ENCODE measurements at regions not wholly inside any gene's neighbourhood (a gene's known extent, or its start where the extent isn't known, plus 50 kb on each side); places are given as distances from the start of the nearest gene placed in this dataset.

DNA sequence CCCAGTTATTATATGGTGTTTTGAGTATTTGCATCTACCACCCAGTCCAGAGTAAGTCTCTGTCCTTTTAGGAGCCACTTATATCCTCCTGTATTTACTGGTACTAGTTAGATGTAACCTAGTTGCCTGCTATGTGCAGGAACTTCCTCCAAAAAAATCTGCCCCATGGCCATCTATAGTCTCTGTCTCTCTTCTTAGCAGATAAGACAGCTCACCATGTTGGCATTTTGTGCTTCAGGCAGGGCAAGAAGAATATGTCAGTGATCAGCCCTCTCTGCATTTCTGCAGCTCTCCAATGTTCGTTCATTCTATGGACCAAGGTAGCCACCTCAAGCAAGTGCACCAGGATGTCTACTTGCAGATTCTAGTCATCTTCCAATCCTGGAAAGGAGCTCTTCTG, 446.5 kb downstream of the TLE1 start:
- Mint-ChIP-seq H3K4me1 (ENCODE audit: low read depth) (peaks cover 13% of the 10 kb centered on the region), H3K4me3 (ENCODE audit: low read depth) (no peak overlapping the region), H3K27me3 (no peaks in the 10 kb centered on the region), H3K27ac (no peak overlapping the region), H3K36me3 (ENCODE audit: insufficient read depth) (no peaks in the 10 kb centered on the region), H3K9me3 (ENCODE audit: low read depth) (peaks cover 3% of the 10 kb centered on the region)
- DNase-seq (ENCODE audit: low spot score, unreplicated experiment) = no peak
- TF ChIP-seq, protein P1, sequence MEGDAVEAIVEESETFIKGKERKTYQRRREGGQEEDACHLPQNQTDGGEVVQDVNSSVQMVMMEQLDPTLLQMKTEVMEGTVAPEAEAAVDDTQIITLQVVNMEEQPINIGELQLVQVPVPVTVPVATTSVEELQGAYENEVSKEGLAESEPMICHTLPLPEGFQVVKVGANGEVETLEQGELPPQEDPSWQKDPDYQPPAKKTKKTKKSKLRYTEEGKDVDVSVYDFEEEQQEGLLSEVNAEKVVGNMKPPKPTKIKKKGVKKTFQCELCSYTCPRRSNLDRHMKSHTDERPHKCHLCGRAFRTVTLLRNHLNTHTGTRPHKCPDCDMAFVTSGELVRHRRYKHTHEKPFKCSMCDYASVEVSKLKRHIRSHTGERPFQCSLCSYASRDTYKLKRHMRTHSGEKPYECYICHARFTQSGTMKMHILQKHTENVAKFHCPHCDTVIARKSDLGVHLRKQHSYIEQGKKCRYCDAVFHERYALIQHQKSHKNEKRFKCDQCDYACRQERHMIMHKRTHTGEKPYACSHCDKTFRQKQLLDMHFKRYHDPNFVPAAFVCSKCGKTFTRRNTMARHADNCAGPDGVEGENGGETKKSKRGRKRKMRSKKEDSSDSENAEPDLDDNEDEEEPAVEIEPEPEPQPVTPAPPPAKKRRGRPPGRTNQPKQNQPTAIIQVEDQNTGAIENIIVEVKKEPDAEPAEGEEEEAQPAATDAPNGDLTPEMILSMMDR (IDR thresholded peaks at IDR 0.05; ENCODE audit: unreplicated experiment) = no peak

DNA sequence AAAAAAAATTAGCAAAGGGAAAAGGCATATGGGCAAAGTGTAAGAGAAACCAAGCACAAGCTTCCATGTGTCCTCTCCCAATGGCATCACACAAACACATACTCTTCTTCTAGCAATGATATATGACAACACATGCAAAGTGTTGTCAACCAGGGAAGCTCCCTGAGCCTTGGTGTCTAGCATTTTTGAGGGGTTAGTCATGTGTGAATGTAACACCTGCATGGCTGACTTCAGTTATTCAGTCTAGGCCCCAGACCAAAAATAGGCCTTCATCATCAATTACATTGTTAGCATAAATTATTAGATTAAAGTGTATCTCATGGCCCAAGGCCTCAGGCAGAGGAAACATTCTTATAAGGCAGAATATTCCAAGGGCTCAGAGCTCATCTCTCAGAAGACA, 450.0 kb downstream of the TLE1 start:
- Mint-ChIP-seq H3K4me3 (ENCODE audit: low read depth) (no peak overlapping the region), H3K4me1 (ENCODE audit: low read depth) (peaks cover 22% of the 10 kb centered on the region), H3K9me3 (ENCODE audit: low read depth) (peaks cover 3% of the 10 kb centered on the region), H3K27ac (no peak overlapping the region), H3K27me3 (no peaks in the 10 kb centered on the region), H3K36me3 (ENCODE audit: insufficient read depth) (no peaks in the 10 kb centered on the region)
- TF ChIP-seq, protein P1 (IDR thresholded peaks at IDR 0.05; ENCODE audit: unreplicated experiment) = no peak
- no peak for DNase-seq (ENCODE audit: low spot score, unreplicated experiment)

DNA sequence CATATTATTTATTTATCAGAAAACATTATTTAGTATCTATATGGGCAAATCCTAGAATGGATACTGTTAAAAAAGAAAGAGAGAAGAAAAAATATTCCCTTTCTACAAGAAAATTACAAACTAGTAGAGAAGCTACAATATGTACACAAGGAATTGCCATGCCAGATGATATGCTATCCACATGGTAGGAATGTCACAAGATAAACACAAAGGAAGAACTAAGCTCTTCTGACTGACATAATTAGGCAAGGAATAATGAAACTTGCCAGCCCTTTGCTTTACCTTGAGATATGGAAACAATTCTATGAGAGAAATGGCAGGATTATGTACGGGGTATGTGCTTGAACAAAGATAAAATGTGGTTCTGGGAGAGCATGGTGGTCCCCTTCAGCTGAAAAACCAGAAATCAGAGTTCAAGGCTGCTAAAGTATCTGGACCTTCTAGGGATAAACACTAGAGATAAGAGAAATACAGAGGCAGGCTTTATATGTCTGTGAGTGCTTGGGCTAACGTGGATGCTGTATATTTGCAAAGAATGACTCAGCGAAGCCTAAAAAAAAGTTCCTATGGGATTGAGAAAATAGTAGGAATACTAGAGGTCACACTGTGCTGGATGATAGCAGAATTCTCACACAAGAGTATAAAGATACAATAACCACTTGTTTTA, 451.6 kb downstream of the TLE1 start:
- Mint-ChIP-seq H3K4me1 (ENCODE audit: low read depth) (peaks cover 28% of the 10 kb centered on the region), H3K27me3 (no peaks in the 10 kb centered on the region), H3K9me3 (ENCODE audit: low read depth) (peaks cover 3% of the 10 kb centered on the region), H3K27ac (peak overlapping the region; percentile 23), H3K36me3 (ENCODE audit: insufficient read depth) (no peaks in the 10 kb centered on the region), H3K4me3 (ENCODE audit: low read depth) (no peak overlapping the region)
- TF ChIP-seq, protein P1 (IDR thresholded peaks at IDR 0.05; ENCODE audit: unreplicated experiment) = no peak
- DNase-seq (ENCODE audit: low spot score, unreplicated experiment) = no peak

DNA sequence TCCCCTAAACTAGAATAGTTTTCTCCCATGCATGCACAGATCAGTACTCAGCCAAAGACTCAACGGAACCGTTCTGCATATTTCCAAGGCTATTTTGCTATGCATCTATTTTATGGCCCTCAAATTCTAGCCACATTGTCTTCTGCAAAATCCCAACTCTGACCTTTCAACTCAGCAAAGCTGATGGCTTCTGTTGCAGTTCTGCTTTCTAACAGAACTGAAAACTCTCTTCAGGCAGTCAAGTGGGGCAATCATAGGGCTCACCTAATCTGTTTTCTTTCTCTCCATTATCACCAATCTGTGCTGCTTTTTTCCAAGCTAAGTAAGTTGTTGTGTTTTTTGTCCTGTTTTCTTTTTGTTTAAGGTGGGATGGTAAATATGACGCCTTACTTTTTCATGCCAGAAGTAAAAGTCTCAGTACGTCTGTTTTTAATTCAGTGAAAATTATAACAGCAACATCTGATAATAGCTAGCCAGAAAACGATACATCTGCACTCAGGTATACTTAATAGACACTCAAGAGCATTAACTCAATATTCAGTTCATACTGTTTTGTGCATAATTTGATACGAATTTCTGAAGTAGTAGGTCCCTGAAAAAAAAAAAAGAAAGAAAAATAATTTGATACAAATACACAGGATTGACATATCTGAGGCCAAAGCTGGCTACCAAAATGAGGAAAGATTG, 454.3 kb downstream of the TLE1 start:
- peaks cover 6% of the 10 kb centered on the region for H3K9me3 Mint-ChIP-seq (ENCODE audit: low read depth)
- DNase-seq (ENCODE audit: low spot score, unreplicated experiment) = no peak
- no peaks in the 10 kb centered on the region for H3K27me3 Mint-ChIP-seq
- H3K4me1 Mint-ChIP-seq (ENCODE audit: low read depth) = peaks cover 28% of the 10 kb centered on the region
- H3K36me3 Mint-ChIP-seq (ENCODE audit: insufficient read depth) = no peaks in the 10 kb centered on the region
- no peak overlapping the region for H3K4me3 Mint-ChIP-seq (ENCODE audit: low read depth)
- TF ChIP-seq, protein P1 (IDR thresholded peaks at IDR 0.05; ENCODE audit: unreplicated experiment) = no peak
- no peak overlapping the region for H3K27ac Mint-ChIP-seq

DNA sequence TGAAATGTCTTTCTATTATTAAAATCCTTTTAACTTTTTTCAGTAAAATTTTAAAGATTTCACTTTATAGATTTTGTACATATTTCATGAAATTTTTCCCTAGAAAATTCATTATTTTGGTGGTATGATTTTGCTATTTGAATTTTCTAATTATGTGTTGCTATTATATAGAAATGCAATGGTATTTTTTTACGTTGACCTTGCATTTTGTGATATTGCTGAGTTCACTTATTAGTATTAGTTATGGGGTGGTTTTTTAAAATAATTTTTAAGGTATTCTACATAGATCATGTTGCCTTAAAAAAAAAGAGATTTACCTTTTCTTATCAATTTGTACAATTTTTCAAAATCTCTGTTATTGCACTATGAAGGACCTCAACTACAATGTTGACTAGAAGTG, 458.3 kb downstream of the TLE1 start:
- peaks cover 26% of the 10 kb centered on the region for H3K4me1 Mint-ChIP-seq (ENCODE audit: low read depth)
- H3K27ac Mint-ChIP-seq = no peak overlapping the region

More for the DNA sequence above, 458.3 kb downstream of the TLE1 start:
- H3K9me3 Mint-ChIP-seq (ENCODE audit: low read depth) = peaks cover 7% of the 10 kb centered on the region
- TF ChIP-seq, protein P1 (IDR thresholded peaks at IDR 0.05; ENCODE audit: unreplicated experiment) = no peak
- DNase-seq (ENCODE audit: low spot score, unreplicated experiment) = no peak
- H3K4me3 Mint-ChIP-seq (ENCODE audit: low read depth) = no peak overlapping the region
- no peaks in the 10 kb centered on the region for H3K36me3 Mint-ChIP-seq (ENCODE audit: insufficient read depth)
- H3K27me3 Mint-ChIP-seq = no peaks in the 10 kb centered on the region

All from progenitor cell of endocrine pancreas (in vitro differentiated cells).